GM23338 (cell line): ENCODE measurements at regions not wholly inside any gene's neighbourhood (a gene's known extent, or its start where the extent isn't known, plus 50 kb on each side); places are given as distances from the start of the nearest gene placed in this dataset.

Experiments used
- CREB1 ChIP-seq: fragments of 250-450 bp; sonication (Bioruptor Pico); IDR thresholded peaks from 2 replicates; pipeline ENCODE4 v1.5.0; 2020; ENCODE audit warnings: low read depth, mild to moderate bottlenecking, moderate library complexity
- EZH2 ChIP-seq: fragments of 200-600 bp; sonication (generic); IDR thresholded peaks from one replicate; pipeline ENCODE4 v1.8.0; 2017; ENCODE audit warnings: antibody characterized with exemption, mild to moderate bottlenecking, low read depth; ENCODE audit not compliant: unreplicated experiment
- EZH2phosphoT487 ChIP-seq: fragments of 200-600 bp; sonication (generic); IDR thresholded peaks from one replicate; pipeline ENCODE4 v1.8.1; 2018; ENCODE audit warnings: antibody characterized with exemption; ENCODE audit not compliant: unreplicated experiment
- JUNB ChIP-seq: IDR thresholded peaks from one replicate; pipeline ENCODE4 v1.6.1; 2016; ENCODE audit warnings: antibody characterized with exemption; ENCODE audit not compliant: unreplicated experiment
- POLR2AphosphoS5 ChIP-seq: IDR thresholded peaks from 2 replicates; pipeline ENCODE4 v1.6.1; 2016; ENCODE audit warnings: antibody characterized with exemption, low read depth
- STAT1 ChIP-seq: IDR thresholded peaks from one replicate; pipeline ENCODE4 v1.6.1; 2016; ENCODE audit warnings: antibody characterized with exemption; ENCODE audit not compliant: unreplicated experiment
- ZNF331 ChIP-seq: fragments of 250-450 bp; sonication (Bioruptor Pico); IDR thresholded peaks from 2 replicates; pipeline ENCODE4 v1.5.0; 2020; ENCODE audit warnings: low read depth, mild to moderate bottlenecking, moderate library complexity
- TF ChIP-seq, protein P1 (sequence below): fragments of 250-450 bp; sonication (Bioruptor Pico); IDR thresholded peaks from 2 replicates; pipeline ENCODE4 v1.5.0; 2020; ENCODE audit warnings: mild to moderate bottlenecking, moderate library complexity
- TF ChIP-seq, protein P2 (sequence below), 2 experiments: fragments of 200-600 bp in 1 of 2; sonication (generic) in 1 of 2; conservative IDR thresholded peaks; 2 replicates each; pipeline versions ENCODE4 v1.5.1 to v1.6.1; 2016 to 2017; ENCODE audit warnings: antibody characterized with exemption in 2 of 2, low read depth in 2 of 2, mild to moderate bottlenecking in 2 of 2, moderate library complexity in 1 of 2
- TF ChIP-seq, protein P3 (sequence below): IDR thresholded peaks from 2 replicates; pipeline ENCODE4 v1.6.1; 2016; ENCODE audit warnings: antibody characterized with exemption
- TF ChIP-seq, protein P4 (sequence below): IDR thresholded peaks from one replicate; pipeline ENCODE4 v1.6.1; 2018; ENCODE audit warnings: antibody characterized with exemption; ENCODE audit not compliant: unreplicated experiment

DNA sequence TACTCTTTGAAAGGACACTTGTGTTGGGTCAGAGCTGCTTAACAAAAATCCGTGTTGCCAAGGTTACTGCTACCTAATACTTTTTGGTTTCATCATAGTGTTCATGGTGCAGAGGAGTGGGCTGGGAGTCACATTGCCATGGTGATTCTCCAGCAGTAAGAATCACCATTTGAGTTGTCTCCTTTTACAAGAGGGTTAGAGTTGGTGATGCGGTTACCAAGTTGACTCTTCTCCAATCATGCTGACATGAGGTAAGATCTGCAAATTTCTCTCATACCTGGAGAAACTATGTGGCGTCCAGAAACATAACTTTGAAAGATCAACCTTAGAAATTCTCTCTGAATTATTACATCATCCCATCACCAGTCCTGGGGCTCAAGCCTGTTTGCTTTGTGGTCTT lies 242.9 kb upstream of the CNKSR2 start:
- TF ChIP-seq, protein P1, sequence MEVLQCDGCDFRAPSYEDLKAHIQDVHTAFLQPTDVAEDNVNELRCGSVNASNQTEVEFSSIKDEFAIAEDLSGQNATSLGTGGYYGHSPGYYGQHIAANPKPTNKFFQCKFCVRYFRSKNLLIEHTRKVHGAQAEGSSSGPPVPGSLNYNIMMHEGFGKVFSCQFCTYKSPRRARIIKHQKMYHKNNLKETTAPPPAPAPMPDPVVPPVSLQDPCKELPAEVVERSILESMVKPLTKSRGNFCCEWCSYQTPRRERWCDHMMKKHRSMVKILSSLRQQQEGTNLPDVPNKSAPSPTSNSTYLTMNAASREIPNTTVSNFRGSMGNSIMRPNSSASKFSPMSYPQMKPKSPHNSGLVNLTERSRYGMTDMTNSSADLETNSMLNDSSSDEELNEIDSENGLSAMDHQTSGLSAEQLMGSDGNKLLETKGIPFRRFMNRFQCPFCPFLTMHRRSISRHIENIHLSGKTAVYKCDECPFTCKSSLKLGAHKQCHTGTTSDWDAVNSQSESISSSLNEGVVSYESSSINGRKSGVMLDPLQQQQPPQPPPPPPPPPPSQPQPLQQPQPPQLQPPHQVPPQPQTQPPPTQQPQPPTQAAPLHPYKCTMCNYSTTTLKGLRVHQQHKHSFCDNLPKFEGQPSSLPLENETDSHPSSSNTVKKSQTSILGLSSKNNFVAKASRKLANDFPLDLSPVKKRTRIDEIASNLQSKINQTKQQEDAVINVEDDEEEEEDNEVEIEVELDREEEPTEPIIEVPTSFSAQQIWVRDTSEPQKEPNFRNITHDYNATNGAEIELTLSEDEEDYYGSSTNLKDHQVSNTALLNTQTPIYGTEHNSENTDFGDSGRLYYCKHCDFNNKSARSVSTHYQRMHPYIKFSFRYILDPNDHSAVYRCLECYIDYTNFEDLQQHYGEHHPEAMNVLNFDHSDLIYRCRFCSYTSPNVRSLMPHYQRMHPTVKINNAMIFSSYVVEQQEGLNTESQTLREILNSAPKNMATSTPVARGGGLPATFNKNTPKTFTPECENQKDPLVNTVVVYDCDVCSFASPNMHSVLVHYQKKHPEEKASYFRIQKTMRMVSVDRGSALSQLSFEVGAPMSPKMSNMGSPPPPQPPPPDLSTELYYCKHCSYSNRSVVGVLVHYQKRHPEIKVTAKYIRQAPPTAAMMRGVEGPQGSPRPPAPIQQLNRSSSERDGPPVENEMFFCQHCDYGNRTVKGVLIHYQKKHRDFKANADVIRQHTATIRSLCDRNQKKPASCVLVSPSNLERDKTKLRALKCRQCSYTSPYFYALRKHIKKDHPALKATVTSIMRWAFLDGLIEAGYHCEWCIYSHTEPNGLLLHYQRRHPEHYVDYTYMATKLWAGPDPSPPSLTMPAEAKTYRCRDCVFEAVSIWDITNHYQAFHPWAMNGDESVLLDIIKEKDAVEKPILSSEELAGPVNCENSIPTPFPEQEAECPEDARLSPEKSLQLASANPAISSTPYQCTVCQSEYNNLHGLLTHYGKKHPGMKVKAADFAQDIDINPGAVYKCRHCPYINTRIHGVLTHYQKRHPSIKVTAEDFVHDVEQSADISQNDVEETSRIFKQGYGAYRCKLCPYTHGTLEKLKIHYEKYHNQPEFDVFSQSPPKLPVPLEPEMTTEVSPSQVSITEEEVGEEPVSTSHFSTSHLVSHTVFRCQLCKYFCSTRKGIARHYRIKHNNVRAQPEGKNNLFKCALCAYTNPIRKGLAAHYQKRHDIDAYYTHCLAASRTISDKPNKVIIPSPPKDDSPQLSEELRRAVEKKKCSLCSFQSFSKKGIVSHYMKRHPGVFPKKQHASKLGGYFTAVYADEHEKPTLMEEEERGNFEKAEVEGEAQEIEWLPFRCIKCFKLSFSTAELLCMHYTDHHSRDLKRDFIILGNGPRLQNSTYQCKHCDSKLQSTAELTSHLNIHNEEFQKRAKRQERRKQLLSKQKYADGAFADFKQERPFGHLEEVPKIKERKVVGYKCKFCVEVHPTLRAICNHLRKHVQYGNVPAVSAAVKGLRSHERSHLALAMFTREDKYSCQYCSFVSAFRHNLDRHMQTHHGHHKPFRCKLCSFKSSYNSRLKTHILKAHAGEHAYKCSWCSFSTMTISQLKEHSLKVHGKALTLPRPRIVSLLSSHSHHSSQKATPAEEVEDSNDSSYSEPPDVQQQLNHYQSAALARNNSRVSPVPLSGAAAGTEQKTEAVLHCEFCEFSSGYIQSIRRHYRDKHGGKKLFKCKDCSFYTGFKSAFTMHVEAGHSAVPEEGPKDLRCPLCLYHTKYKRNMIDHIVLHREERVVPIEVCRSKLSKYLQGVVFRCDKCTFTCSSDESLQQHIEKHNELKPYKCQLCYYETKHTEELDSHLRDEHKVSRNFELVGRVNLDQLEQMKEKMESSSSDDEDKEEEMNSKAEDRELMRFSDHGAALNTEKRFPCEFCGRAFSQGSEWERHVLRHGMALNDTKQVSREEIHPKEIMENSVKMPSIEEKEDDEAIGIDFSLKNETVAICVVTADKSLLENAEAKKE (CRISPR knock-in tag) = no peak
- TF ChIP-seq, protein P2, sequence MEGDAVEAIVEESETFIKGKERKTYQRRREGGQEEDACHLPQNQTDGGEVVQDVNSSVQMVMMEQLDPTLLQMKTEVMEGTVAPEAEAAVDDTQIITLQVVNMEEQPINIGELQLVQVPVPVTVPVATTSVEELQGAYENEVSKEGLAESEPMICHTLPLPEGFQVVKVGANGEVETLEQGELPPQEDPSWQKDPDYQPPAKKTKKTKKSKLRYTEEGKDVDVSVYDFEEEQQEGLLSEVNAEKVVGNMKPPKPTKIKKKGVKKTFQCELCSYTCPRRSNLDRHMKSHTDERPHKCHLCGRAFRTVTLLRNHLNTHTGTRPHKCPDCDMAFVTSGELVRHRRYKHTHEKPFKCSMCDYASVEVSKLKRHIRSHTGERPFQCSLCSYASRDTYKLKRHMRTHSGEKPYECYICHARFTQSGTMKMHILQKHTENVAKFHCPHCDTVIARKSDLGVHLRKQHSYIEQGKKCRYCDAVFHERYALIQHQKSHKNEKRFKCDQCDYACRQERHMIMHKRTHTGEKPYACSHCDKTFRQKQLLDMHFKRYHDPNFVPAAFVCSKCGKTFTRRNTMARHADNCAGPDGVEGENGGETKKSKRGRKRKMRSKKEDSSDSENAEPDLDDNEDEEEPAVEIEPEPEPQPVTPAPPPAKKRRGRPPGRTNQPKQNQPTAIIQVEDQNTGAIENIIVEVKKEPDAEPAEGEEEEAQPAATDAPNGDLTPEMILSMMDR (conservative IDR thresholded peaks at IDR 0.05; ENCODE audit: low read depth in 2 of 2) = no peak
- no peak for TF ChIP-seq POLR2AphosphoS5
- TF ChIP-seq JUNB = no peak
- no peak for TF ChIP-seq EZH2
- TF ChIP-seq, protein P3, sequence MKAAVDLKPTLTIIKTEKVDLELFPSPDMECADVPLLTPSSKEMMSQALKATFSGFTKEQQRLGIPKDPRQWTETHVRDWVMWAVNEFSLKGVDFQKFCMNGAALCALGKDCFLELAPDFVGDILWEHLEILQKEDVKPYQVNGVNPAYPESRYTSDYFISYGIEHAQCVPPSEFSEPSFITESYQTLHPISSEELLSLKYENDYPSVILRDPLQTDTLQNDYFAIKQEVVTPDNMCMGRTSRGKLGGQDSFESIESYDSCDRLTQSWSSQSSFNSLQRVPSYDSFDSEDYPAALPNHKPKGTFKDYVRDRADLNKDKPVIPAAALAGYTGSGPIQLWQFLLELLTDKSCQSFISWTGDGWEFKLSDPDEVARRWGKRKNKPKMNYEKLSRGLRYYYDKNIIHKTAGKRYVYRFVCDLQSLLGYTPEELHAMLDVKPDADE = no peak
- no peak for TF ChIP-seq EZH2phosphoT487
- TF ChIP-seq ZNF331 (CRISPR knock-in tag) = no peak
- TF ChIP-seq STAT1 = no peak
- no peak for TF ChIP-seq CREB1 (CRISPR knock-in tag)
- TF ChIP-seq, protein P4, sequence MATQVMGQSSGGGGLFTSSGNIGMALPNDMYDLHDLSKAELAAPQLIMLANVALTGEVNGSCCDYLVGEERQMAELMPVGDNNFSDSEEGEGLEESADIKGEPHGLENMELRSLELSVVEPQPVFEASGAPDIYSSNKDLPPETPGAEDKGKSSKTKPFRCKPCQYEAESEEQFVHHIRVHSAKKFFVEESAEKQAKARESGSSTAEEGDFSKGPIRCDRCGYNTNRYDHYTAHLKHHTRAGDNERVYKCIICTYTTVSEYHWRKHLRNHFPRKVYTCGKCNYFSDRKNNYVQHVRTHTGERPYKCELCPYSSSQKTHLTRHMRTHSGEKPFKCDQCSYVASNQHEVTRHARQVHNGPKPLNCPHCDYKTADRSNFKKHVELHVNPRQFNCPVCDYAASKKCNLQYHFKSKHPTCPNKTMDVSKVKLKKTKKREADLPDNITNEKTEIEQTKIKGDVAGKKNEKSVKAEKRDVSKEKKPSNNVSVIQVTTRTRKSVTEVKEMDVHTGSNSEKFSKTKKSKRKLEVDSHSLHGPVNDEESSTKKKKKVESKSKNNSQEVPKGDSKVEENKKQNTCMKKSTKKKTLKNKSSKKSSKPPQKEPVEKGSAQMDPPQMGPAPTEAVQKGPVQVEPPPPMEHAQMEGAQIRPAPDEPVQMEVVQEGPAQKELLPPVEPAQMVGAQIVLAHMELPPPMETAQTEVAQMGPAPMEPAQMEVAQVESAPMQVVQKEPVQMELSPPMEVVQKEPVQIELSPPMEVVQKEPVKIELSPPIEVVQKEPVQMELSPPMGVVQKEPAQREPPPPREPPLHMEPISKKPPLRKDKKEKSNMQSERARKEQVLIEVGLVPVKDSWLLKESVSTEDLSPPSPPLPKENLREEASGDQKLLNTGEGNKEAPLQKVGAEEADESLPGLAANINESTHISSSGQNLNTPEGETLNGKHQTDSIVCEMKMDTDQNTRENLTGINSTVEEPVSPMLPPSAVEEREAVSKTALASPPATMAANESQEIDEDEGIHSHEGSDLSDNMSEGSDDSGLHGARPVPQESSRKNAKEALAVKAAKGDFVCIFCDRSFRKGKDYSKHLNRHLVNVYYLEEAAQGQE = no peak
